HG03045 (cell line): ENCODE measurements at regions not wholly inside any gene's neighbourhood (a gene's known extent, or its start where the extent isn't known, plus 50 kb on each side); places are given as distances from the start of the nearest gene placed in this dataset.

Experiments
- ATAC-seq: cut with Tn5 transposase; IDR thresholded peaks from one replicate; pipeline ENCODE4 v1.9.1; 2021; ENCODE audit warnings: mild to moderate bottlenecking, moderate library complexity; ENCODE audit not compliant: unreplicated experiment

- ATAC-seq: no peak
Observed at GRCh38 chr2:176709149-176709951, 440.1 kb downstream of the MTX2 start.

GRCh38 chr2:176709991-176710390 is 440.7 kb downstream of the MTX2 start:
- ATAC-seq: no peak

GRCh38 chr2:176710657-176711186 is 441.5 kb downstream of the MTX2 start:
- ATAC-seq: no peak

- no peak for ATAC-seq
Observed at GRCh38 chr2:176725873-176726645, 456.8 kb downstream of the MTX2 start.

GRCh38 chr2:176727696-176728095 is 458.5 kb downstream of the MTX2 start:
- no peak for ATAC-seq

GRCh38 chr2:176729706-176730569 is 460.7 kb downstream of the MTX2 start:
- ATAC-seq: no peak

GRCh38 chr2:176732780-176733179 is 463.5 kb downstream of the MTX2 start:
- ATAC-seq: no peak

- ATAC-seq: no peak
Observed at GRCh38 chr2:176733698-176734430, 464.6 kb downstream of the MTX2 start.

GRCh38 chr2:176734868-176735267 is 465.6 kb downstream of the MTX2 start:
- ATAC-seq: no peak

GRCh38 chr2:176742271-176742670 is 470.3 kb upstream of the HNRNPA3 start:
- no peak for ATAC-seq

- no peak for ATAC-seq
Observed at GRCh38 chr2:176743671-176744070, 468.9 kb upstream of the HNRNPA3 start.

- ATAC-seq: no peak
Observed at GRCh38 chr2:176744146-176744545, 468.4 kb upstream of the HNRNPA3 start.

- ATAC-seq: no peak
Observed at GRCh38 chr2:176745543-176746200, 466.9 kb upstream of the HNRNPA3 start.

GRCh38 chr2:176746411-176746810 is 466.2 kb upstream of the HNRNPA3 start:
- no peak for ATAC-seq

GRCh38 chr2:176747506-176747905 is 465.1 kb upstream of the HNRNPA3 start:
- ATAC-seq: no peak

- ATAC-seq: no peak
Observed at GRCh38 chr2:176747928-176748327, 464.7 kb upstream of the HNRNPA3 start.

- no peak for ATAC-seq
Observed at GRCh38 chr2:176748662-176749061, 463.9 kb upstream of the HNRNPA3 start.

GRCh38 chr2:176751314-176752227 is 461.0 kb upstream of the HNRNPA3 start:
- ATAC-seq: no peak

- no peak for ATAC-seq
Observed at GRCh38 chr2:176752295-176752694, 460.3 kb upstream of the HNRNPA3 start.
